Ovary (tissue), 3 donors: ENCODE measurements at regions not wholly inside any gene's neighbourhood (a gene's known extent, or its start where the extent isn't known, plus 50 kb on each side); places are given as distances from the start of the nearest gene placed in this dataset.

Experiments
- EP300 ChIP-seq: sonication (generic); formaldehyde crosslinking; IDR thresholded peaks from one replicate; pipeline ENCODE4 v1.6.1; 2017; ENCODE audit warnings: antibody characterized with exemption
- POLR2A ChIP-seq: fragments of 450-650 bp; IDR thresholded peaks from one replicate; pipeline ENCODE4 v1.6.1; 2017; ENCODE audit warnings: antibody characterized with exemption, mild to moderate bottlenecking, moderate library complexity
- TF ChIP-seq, protein P1 (sequence below), 3 donors: fragments of 450-650 bp in 2 of 3; fragments of 200-600 bp in 1 of 3; IDR thresholded peaks; one replicate each; pipeline versions ENCODE4 v1.5.1 to v1.8.0; 2016 to 2022; ENCODE audit warnings: antibody characterized with exemption in 3 of 3, mild to moderate bottlenecking in 1 of 3
- donor health status: DM: no; HTN: no; CAD: no.

GRCh38 chr18:22019193-22019592, 150.2 kb upstream of the GATA6 start:
- TF ChIP-seq EP300 (no peak), POLR2A (no peak)
- TF ChIP-seq, protein P1, sequence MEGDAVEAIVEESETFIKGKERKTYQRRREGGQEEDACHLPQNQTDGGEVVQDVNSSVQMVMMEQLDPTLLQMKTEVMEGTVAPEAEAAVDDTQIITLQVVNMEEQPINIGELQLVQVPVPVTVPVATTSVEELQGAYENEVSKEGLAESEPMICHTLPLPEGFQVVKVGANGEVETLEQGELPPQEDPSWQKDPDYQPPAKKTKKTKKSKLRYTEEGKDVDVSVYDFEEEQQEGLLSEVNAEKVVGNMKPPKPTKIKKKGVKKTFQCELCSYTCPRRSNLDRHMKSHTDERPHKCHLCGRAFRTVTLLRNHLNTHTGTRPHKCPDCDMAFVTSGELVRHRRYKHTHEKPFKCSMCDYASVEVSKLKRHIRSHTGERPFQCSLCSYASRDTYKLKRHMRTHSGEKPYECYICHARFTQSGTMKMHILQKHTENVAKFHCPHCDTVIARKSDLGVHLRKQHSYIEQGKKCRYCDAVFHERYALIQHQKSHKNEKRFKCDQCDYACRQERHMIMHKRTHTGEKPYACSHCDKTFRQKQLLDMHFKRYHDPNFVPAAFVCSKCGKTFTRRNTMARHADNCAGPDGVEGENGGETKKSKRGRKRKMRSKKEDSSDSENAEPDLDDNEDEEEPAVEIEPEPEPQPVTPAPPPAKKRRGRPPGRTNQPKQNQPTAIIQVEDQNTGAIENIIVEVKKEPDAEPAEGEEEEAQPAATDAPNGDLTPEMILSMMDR (IDR thresholded peaks at IDR 0.05): no peak
